Kidney epithelial cell (primary cell): ENCODE measurements at regions not wholly inside any gene's neighbourhood (a gene's known extent, or its start where the extent isn't known, plus 50 kb on each side); places are given as distances from the start of the nearest gene placed in this dataset.

Experiments
- DNase-seq: peaks from one replicate; pipeline ENCODE4 v3.0.0-alpha.2; 2010; ENCODE audit warnings: low read depth
- H3K27me3 ChIP-seq: 2 replicates; pipeline ENCODE4 v1.6.0; 2011; ENCODE audit warnings: low read length; ENCODE audit not compliant: control insufficient read depth, insufficient read depth
- H3K36me3 ChIP-seq: 2 replicates; pipeline ENCODE4 v1.5.1; 2011; ENCODE audit warnings: low read length; ENCODE audit not compliant: control insufficient read depth, insufficient read depth
- H3K4me3 ChIP-seq: 2 replicates; pipeline ENCODE4 v1.5.1; 2011; ENCODE audit warnings: low read depth, mild to moderate bottlenecking, control low read depth, low read length
- CTCF ChIP-seq: IDR thresholded peaks from 2 replicates; pipeline ENCODE4 v1.5.1; 2011; ENCODE audit warnings: mild to moderate bottlenecking, moderate library complexity, low read length, control low read depth, inconsistent platforms; ENCODE audit not compliant: insufficient read depth, poor library complexity, severe bottlenecking

GRCh38 chr15:77557564-77557963, 75.1 kb downstream of the LINGO1 start:
- no peak for DNase-seq

GRCh38 chr15:77557144-77557543, 75.6 kb downstream of the LINGO1 start:
- H3K36me3 ChIP-seq, result no peaks in the 10 kb centered on the region
- TF ChIP-seq CTCF, result no peak
- peaks cover 2% of the 10 kb centered on the region for H3K27me3 ChIP-seq
- no peak for DNase-seq
- no peak overlapping the region for H3K4me3 ChIP-seq

More at GRCh38 chr15:77557564-77557963, 75.1 kb downstream of the LINGO1 start:
- no peaks in the 10 kb centered on the region for H3K27me3 ChIP-seq
- H3K4me3 ChIP-seq, result no peak overlapping the region
- no peaks in the 10 kb centered on the region for H3K36me3 ChIP-seq
- no peak for TF ChIP-seq CTCF

GRCh38 chr15:77556622-77557021, 76.1 kb downstream of the LINGO1 start:
- no peak for TF ChIP-seq CTCF
- H3K36me3 ChIP-seq, result no peaks in the 10 kb centered on the region
- no peak for DNase-seq
- H3K27me3 ChIP-seq, result peaks cover 2% of the 10 kb centered on the region
- H3K4me3 ChIP-seq, result no peak overlapping the region

GRCh38 chr15:77555232-77555631, 77.5 kb downstream of the LINGO1 start:
- no peak overlapping the region for H3K4me3 ChIP-seq
- no peaks in the 10 kb centered on the region for H3K36me3 ChIP-seq
- peaks cover 5% of the 10 kb centered on the region for H3K27me3 ChIP-seq
- DNase-seq, result no peak
- TF ChIP-seq CTCF, result no peak

- H3K27me3 ChIP-seq, result peaks cover 5% of the 10 kb centered on the region
- H3K4me3 ChIP-seq, result no peak overlapping the region
- no peak for TF ChIP-seq CTCF
- no peak for DNase-seq
- no peaks in the 10 kb centered on the region for H3K36me3 ChIP-seq
Measured at GRCh38 chr15:77554306-77555080, 78.2 kb downstream of the LINGO1 start.

GRCh38 chr15:77553695-77554094, 79.0 kb downstream of the LINGO1 start:
- Histone ChIP-seq H3K36me3 (no peaks in the 10 kb centered on the region), H3K4me3 (no peak overlapping the region), H3K27me3 (peaks cover 5% of the 10 kb centered on the region)
- TF ChIP-seq CTCF, result no peak
- DNase-seq, result no peak
